HG02678 (cell line): ENCODE measurements at regions not wholly inside any gene's neighbourhood (a gene's known extent, or its start where the extent isn't known, plus 50 kb on each side); places are given as distances from the start of the nearest gene placed in this dataset.

ENCODE experiments used
- ATAC-seq: cut with Tn5 transposase; IDR thresholded peaks from one replicate; pipeline ENCODE4 v1.9.1; 2021; ENCODE audit warnings: mild to moderate bottlenecking, moderate library complexity; ENCODE audit not compliant: unreplicated experiment

GRCh38 chr3:161794551-161794950, 297.9 kb downstream of the OTOL1 start:
- ATAC-seq: no peak

GRCh38 chr3:161796312-161796711, 299.7 kb downstream of the OTOL1 start:
- no peak for ATAC-seq

GRCh38 chr3:161796780-161797179, 300.2 kb downstream of the OTOL1 start:
- no peak for ATAC-seq

- no peak for ATAC-seq
Measured at GRCh38 chr3:161798016-161798415, 301.4 kb downstream of the OTOL1 start.

- no peak for ATAC-seq
Measured at GRCh38 chr3:161800985-161801559, 304.5 kb downstream of the OTOL1 start.

GRCh38 chr3:161818106-161818505, 321.5 kb downstream of the OTOL1 start:
- ATAC-seq: no peak

GRCh38 chr3:161821591-161821990, 325.0 kb downstream of the OTOL1 start:
- no peak for ATAC-seq

- ATAC-seq: no peak
Measured at GRCh38 chr3:161822291-161822690, 325.7 kb downstream of the OTOL1 start.

GRCh38 chr3:161823910-161824309, 327.3 kb downstream of the OTOL1 start:
- no peak for ATAC-seq

- ATAC-seq: no peak
Measured at GRCh38 chr3:161838021-161838420, 341.4 kb downstream of the OTOL1 start.

GRCh38 chr3:161848376-161848775, 351.8 kb downstream of the OTOL1 start:
- ATAC-seq: no peak

- peak; percentile 84 for ATAC-seq
Measured at GRCh38 chr3:161851941-161852566, 355.4 kb downstream of the OTOL1 start.

GRCh38 chr3:161852744-161853143, 356.1 kb downstream of the OTOL1 start:
- no peak for ATAC-seq

GRCh38 chr3:161854232-161854771, 357.7 kb downstream of the OTOL1 start:
- ATAC-seq: peak; percentile 60

GRCh38 chr3:161859057-161859456, 362.4 kb downstream of the OTOL1 start:
- no peak for ATAC-seq

GRCh38 chr3:161859865-161860450, 363.4 kb downstream of the OTOL1 start:
- no peak for ATAC-seq

GRCh38 chr3:161863775-161864174, 367.2 kb downstream of the OTOL1 start:
- no peak for ATAC-seq

GRCh38 chr3:161866176-161866575, 369.6 kb downstream of the OTOL1 start:
- no peak for ATAC-seq

GRCh38 chr3:161875483-161875882, 378.9 kb downstream of the OTOL1 start:
- ATAC-seq: no peak

GRCh38 chr3:161879470-161879869, 382.9 kb downstream of the OTOL1 start:
- ATAC-seq: peak; percentile 58

GRCh38 chr3:161884830-161885229, 388.2 kb downstream of the OTOL1 start:
- no peak for ATAC-seq

- ATAC-seq: no peak
Measured at GRCh38 chr3:161890147-161890625, 393.6 kb downstream of the OTOL1 start.
